NCI-H69 (cell line): ENCODE measurements at regions not wholly inside any gene's neighbourhood (a gene's known extent, or its start where the extent isn't known, plus 50 kb on each side); places are given as distances from the start of the nearest gene placed in this dataset.

Experiments used
- DNase-seq: peaks from one replicate; lab custom pipeline; 2025; lab: John Stamatoyannopoulos, UW

GRCh38 chr10:3625959-3626751 is 158.9 kb downstream of the KLF6 start:
- DNase-seq = no peak

GRCh38 chr10:3624367-3624766 is 160.6 kb downstream of the KLF6 start:
- DNase-seq = no peak

GRCh38 chr10:3623746-3624145 is 161.3 kb downstream of the KLF6 start:
- no peak for DNase-seq

GRCh38 chr10:3622845-3623621 is 162.0 kb downstream of the KLF6 start:
- DNase-seq = no peak

GRCh38 chr10:3622427-3622826 is 162.6 kb downstream of the KLF6 start:
- DNase-seq = no peak

GRCh38 chr10:3620818-3621217 is 164.2 kb downstream of the KLF6 start:
- no peak for DNase-seq

GRCh38 chr10:3619241-3619640 is 165.8 kb downstream of the KLF6 start:
- DNase-seq = peak; percentile 90

- DNase-seq = peak; percentile 21
Measured at GRCh38 chr10:3616880-3617279, 168.1 kb downstream of the KLF6 start.

- no peak for DNase-seq
Measured at GRCh38 chr10:3613318-3613717, 171.7 kb downstream of the KLF6 start.

GRCh38 chr10:3612183-3613001 is 172.6 kb downstream of the KLF6 start:
- DNase-seq = no peak

GRCh38 chr10:3606309-3606708 is 178.7 kb downstream of the KLF6 start:
- no peak for DNase-seq

GRCh38 chr10:3605882-3606281 is 179.1 kb downstream of the KLF6 start:
- no peak for DNase-seq

- no peak for DNase-seq
Measured at GRCh38 chr10:3595736-3596135, 189.3 kb downstream of the KLF6 start.

GRCh38 chr10:3593611-3594010 is 191.4 kb downstream of the KLF6 start:
- no peak for DNase-seq

- no peak for DNase-seq
Measured at GRCh38 chr10:3592424-3592823, 192.6 kb downstream of the KLF6 start.

GRCh38 chr10:3588816-3589215 is 196.2 kb downstream of the KLF6 start:
- DNase-seq = no peak

GRCh38 chr10:3588346-3588745 is 196.7 kb downstream of the KLF6 start:
- no peak for DNase-seq

GRCh38 chr10:3584926-3585784 is 199.9 kb downstream of the KLF6 start:
- DNase-seq = no peak

- no peak for DNase-seq
Measured at GRCh38 chr10:3580565-3580964, 204.4 kb downstream of the KLF6 start.

- no peak for DNase-seq
Measured at GRCh38 chr10:3579845-3580244, 205.2 kb downstream of the KLF6 start.

- no peak for DNase-seq
Measured at GRCh38 chr10:3578682-3579081, 206.3 kb downstream of the KLF6 start.

- no peak for DNase-seq
Measured at GRCh38 chr10:3578159-3578558, 206.8 kb downstream of the KLF6 start.
